ENCODE measurements at regions not wholly inside any gene's neighbourhood (a gene's known extent, or its start where the extent isn't known, plus 50 kb on each side); places are given as distances from the start of the nearest gene placed in this dataset.

- H3K9me3 ChIP-seq (ENCODE audit: low read depth): no peaks in the 10 kb centered on the region
- H3K36me3 ChIP-seq (ENCODE audit: low read depth): no peaks in the 10 kb centered on the region
- no peak overlapping the region for H3K4me3 ChIP-seq
- H3K4me2 ChIP-seq (ENCODE audit: unreplicated experiment): no peak overlapping the region
- no peak for DNase-seq
- H3K9me2 ChIP-seq (ENCODE audit: insufficient read depth): no peaks in the 10 kb centered on the region
- H3K4me1 ChIP-seq (ENCODE audit: insufficient read depth): peaks cover 9% of the 10 kb centered on the region; the same call in 1 of the 2 replicates
- H4K20me1 ChIP-seq (ENCODE audit: insufficient read depth): no peaks in the 10 kb centered on the region
- H3F3A ChIP-seq (ENCODE audit: insufficient read depth): no peaks in the 10 kb centered on the region; the same call in 1 of the 2 replicates
- in situ Hi-C loops (cut with MboI): no loop called here
- no peak overlapping the region for H3K9ac ChIP-seq
- no peak for TF ChIP-seq EZH2phosphoT487 (IDR thresholded peaks at IDR 0.05; ENCODE audit: insufficient read depth, low read depth)
- no peak for TF ChIP-seq EZH2 (IDR thresholded peaks at IDR 0.05; ENCODE audit: insufficient read depth, poor library complexity, severe bottlenecking)
- peaks cover 20% of the 10 kb centered on the region; the same call in 1 of the 2 replicates for H3K27me3 ChIP-seq (replicated peaks; ENCODE audit: insufficient read depth)
- H3K27ac ChIP-seq: no peak overlapping the region
- WGBS, 2 experiments (ENCODE audit: low coverage in 1 of 2, low lambda C conversion rate in 2 of 2, missing lambda C conversion rate in 2 of 2): 95 to 97% methylated on average over 1 of the region's 1 CpG
- H2AFZ ChIP-seq: no peak overlapping the region
- no peaks in the 10 kb centered on the region for H3K79me2 ChIP-seq (ENCODE audit: insufficient read depth)
Measured at GRCh38 chr6:44507014-44507413, 119.5 kb downstream of the CDC5L start.

- TF ChIP-seq EZH2 (IDR thresholded peaks at IDR 0.05; ENCODE audit: insufficient read depth, poor library complexity, severe bottlenecking) (no peak), EZH2phosphoT487 (IDR thresholded peaks at IDR 0.05; ENCODE audit: insufficient read depth, low read depth) (peak; percentile 70; the same call in 1 of the 2 replicates)
- WGBS, 2 experiments (ENCODE audit: low coverage in 1 of 2, low lambda C conversion rate in 2 of 2, missing lambda C conversion rate in 2 of 2): 27 to 59% methylated on average over 1 of the region's 1 CpG
- H3K4me1 ChIP-seq (ENCODE audit: insufficient read depth): peaks cover 9% of the 10 kb centered on the region; the same call in 1 of the 2 replicates
- peak; percentile 79 for DNase-seq
- H2AFZ ChIP-seq: no peak overlapping the region
- H3K9ac ChIP-seq: no peak overlapping the region
- H4K20me1 ChIP-seq (ENCODE audit: insufficient read depth): no peaks in the 10 kb centered on the region
- H3K36me3 ChIP-seq (ENCODE audit: low read depth): no peaks in the 10 kb centered on the region
- no peak overlapping the region for H3K4me3 ChIP-seq
- in situ Hi-C loops (cut with MboI): no loop called here
- H3K27ac ChIP-seq: no peak overlapping the region
- no peak overlapping the region for H3K4me2 ChIP-seq (ENCODE audit: unreplicated experiment)
- H3K79me2 ChIP-seq (ENCODE audit: insufficient read depth): no peaks in the 10 kb centered on the region
- no peaks in the 10 kb centered on the region for H3K9me3 ChIP-seq (ENCODE audit: low read depth)
- no peaks in the 10 kb centered on the region; the same call in 1 of the 2 replicates for H3F3A ChIP-seq (ENCODE audit: insufficient read depth)
- peaks cover 13% of the 10 kb centered on the region; the same call in 1 of the 2 replicates for H3K27me3 ChIP-seq (replicated peaks; ENCODE audit: insufficient read depth)
- H3K9me2 ChIP-seq (ENCODE audit: insufficient read depth): no peaks in the 10 kb centered on the region
Measured at GRCh38 chr6:44508646-44509045, 121.1 kb downstream of the CDC5L start.

- no peaks in the 10 kb centered on the region for H3K9me2 ChIP-seq (ENCODE audit: insufficient read depth)
- no peak for DNase-seq
- no peaks in the 10 kb centered on the region for H3K36me3 ChIP-seq (ENCODE audit: low read depth)
- H3K79me2 ChIP-seq (ENCODE audit: insufficient read depth): no peaks in the 10 kb centered on the region
- TF ChIP-seq EZH2 (IDR thresholded peaks at IDR 0.05; ENCODE audit: insufficient read depth, poor library complexity, severe bottlenecking): no peak
- no peak for TF ChIP-seq EZH2phosphoT487 (IDR thresholded peaks at IDR 0.05; ENCODE audit: insufficient read depth, low read depth)
- H3F3A ChIP-seq (ENCODE audit: insufficient read depth): no peaks in the 10 kb centered on the region; the same call in 1 of the 2 replicates
- no peaks in the 10 kb centered on the region for H3K9me3 ChIP-seq (ENCODE audit: low read depth)
- H3K4me1 ChIP-seq (ENCODE audit: insufficient read depth): peaks cover 9% of the 10 kb centered on the region; the same call in 1 of the 2 replicates
- no peak overlapping the region for H3K4me3 ChIP-seq
- no peaks in the 10 kb centered on the region for H4K20me1 ChIP-seq (ENCODE audit: insufficient read depth)
- H3K27me3 ChIP-seq (replicated peaks; ENCODE audit: insufficient read depth): 0 out of 2 replicates have a peak, but pooled peaks cover 7% of the 10 kb centered on the region
- H3K27ac ChIP-seq: no peak overlapping the region
- H3K9ac ChIP-seq: no peak overlapping the region
- no peak overlapping the region for H2AFZ ChIP-seq
- H3K4me2 ChIP-seq (ENCODE audit: unreplicated experiment): no peak overlapping the region
- 69 to 74% methylated on average over 3 of the region's 3 CpGs for WGBS, 2 experiments (ENCODE audit: low coverage in 1 of 2, low lambda C conversion rate in 2 of 2, missing lambda C conversion rate in 2 of 2)
- in situ Hi-C loops (cut with MboI): no loop called here
Measured at GRCh38 chr6:44511126-44511525, 123.6 kb downstream of the CDC5L start.

- peaks cover 9% of the 10 kb centered on the region; the same call in 1 of the 2 replicates for H3K4me1 ChIP-seq (ENCODE audit: insufficient read depth)
- no peaks in the 10 kb centered on the region; the same call in 1 of the 2 replicates for H3F3A ChIP-seq (ENCODE audit: insufficient read depth)
- no peaks in the 10 kb centered on the region for H4K20me1 ChIP-seq (ENCODE audit: insufficient read depth)
- WGBS, 2 experiments (ENCODE audit: low coverage in 1 of 2, low lambda C conversion rate in 2 of 2, missing lambda C conversion rate in 2 of 2): 55 to 62% methylated on average over 7 of the region's 7 CpGs
- no peak overlapping the region for H3K4me2 ChIP-seq (ENCODE audit: unreplicated experiment)
- no peak overlapping the region for H2AFZ ChIP-seq
- H3K36me3 ChIP-seq (ENCODE audit: low read depth): no peaks in the 10 kb centered on the region
- no peak overlapping the region for H3K9ac ChIP-seq
- no peaks in the 10 kb centered on the region for H3K9me2 ChIP-seq (ENCODE audit: insufficient read depth)
- H3K79me2 ChIP-seq (ENCODE audit: insufficient read depth): no peaks in the 10 kb centered on the region
- no peak for TF ChIP-seq EZH2phosphoT487 (IDR thresholded peaks at IDR 0.05; ENCODE audit: insufficient read depth, low read depth)
- TF ChIP-seq EZH2 (IDR thresholded peaks at IDR 0.05; ENCODE audit: insufficient read depth, poor library complexity, severe bottlenecking): no peak
- 0 out of 2 replicates have a peak, but pooled peaks cover 4% of the 10 kb centered on the region for H3K27me3 ChIP-seq (replicated peaks; ENCODE audit: insufficient read depth)
- H3K9me3 ChIP-seq (ENCODE audit: low read depth): no peaks in the 10 kb centered on the region
- no peak overlapping the region for H3K4me3 ChIP-seq
- in situ Hi-C loops (cut with MboI): no loop called here
- peak; percentile 61 for DNase-seq
- no peak overlapping the region for H3K27ac ChIP-seq
Measured at GRCh38 chr6:44512868-44513741, 125.6 kb downstream of the CDC5L start.

Data from GM23248 (cell line).